ENCODE measurements at regions not wholly inside any gene's neighbourhood (a gene's known extent, or its start where the extent isn't known, plus 50 kb on each side); places are given as distances from the start of the nearest gene placed in this dataset.
"Not testable (repeated sequence)": the region's sequence is repeated elsewhere in the genome, so short reads cannot be mapped to it uniquely, and the experiment has no call there.

- Histone ChIP-seq H3K4me3 (ENCODE audit: low read depth, low read length) (no peak overlapping the region), H3K36me3 (replicated peaks) (no peaks in the 10 kb centered on the region), H3K27me3 (replicated peaks) (peaks cover 9% of the 10 kb centered on the region), H3K27ac (no peak overlapping the region)
- DNase-seq = no peak
- in situ Hi-C loops (cut with HindIII; ENCODE audit: low pct_ligation_motif_present, low sequenced_read_pairs) = no loop called here
- TF ChIP-seq CTCF (IDR thresholded peaks at IDR 0.05; ENCODE audit: low read depth, low read length, missing control alignments) = no peak
Observed at GRCh38 chr3:11739706-11740105, 96.0 kb upstream of the VGLL4 start.

- Histone ChIP-seq H3K4me3 (ENCODE audit: low read depth, low read length) (no peak overlapping the region), H3K27ac (no peak overlapping the region)
Observed at GRCh38 chr3:11739123-11739522, 95.4 kb upstream of the VGLL4 start.

GRCh38 chr3:11737742-11738141 lies 94.0 kb upstream of the VGLL4 start:
- in situ Hi-C loops (cut with HindIII; ENCODE audit: low pct_ligation_motif_present, low sequenced_read_pairs) = no loop called here
- no peak for DNase-seq
- peaks cover 9% of the 10 kb centered on the region for H3K27me3 ChIP-seq (replicated peaks)
- H3K27ac ChIP-seq = no peak overlapping the region
- H3K36me3 ChIP-seq (replicated peaks) = no peaks in the 10 kb centered on the region
- H3K4me3 ChIP-seq (ENCODE audit: low read depth, low read length) = no peak overlapping the region
- no peak for TF ChIP-seq CTCF (IDR thresholded peaks at IDR 0.05; ENCODE audit: low read depth, low read length, missing control alignments)

More at GRCh38 chr3:11739123-11739522, 95.4 kb upstream of the VGLL4 start:
- TF ChIP-seq CTCF (IDR thresholded peaks at IDR 0.05; ENCODE audit: low read depth, low read length, missing control alignments) = no peak
- peaks cover 9% of the 10 kb centered on the region for H3K27me3 ChIP-seq (replicated peaks)
- H3K36me3 ChIP-seq (replicated peaks) = no peaks in the 10 kb centered on the region
- no peak for DNase-seq
- in situ Hi-C loops (cut with HindIII; ENCODE audit: low pct_ligation_motif_present, low sequenced_read_pairs) = no loop called here

- no peak for TF ChIP-seq CTCF (IDR thresholded peaks at IDR 0.05; ENCODE audit: low read depth, low read length, missing control alignments)
- H3K36me3 ChIP-seq (replicated peaks) = no peaks in the 10 kb centered on the region
- no peak overlapping the region for H3K4me3 ChIP-seq (ENCODE audit: low read depth, low read length)
- in situ Hi-C loops (cut with HindIII; ENCODE audit: low pct_ligation_motif_present, low sequenced_read_pairs) = no loop called here
- peaks cover 9% of the 10 kb centered on the region for H3K27me3 ChIP-seq (replicated peaks)
- DNase-seq = no peak
- H3K27ac ChIP-seq = no peak overlapping the region
Observed at GRCh38 chr3:11736136-11736833, 92.6 kb upstream of the VGLL4 start.

GRCh38 chr3:11735638-11736037 lies 91.9 kb upstream of the VGLL4 start:
- in situ Hi-C loops (cut with HindIII; ENCODE audit: low pct_ligation_motif_present, low sequenced_read_pairs) = no loop called here
- peaks cover 9% of the 10 kb centered on the region for H3K27me3 ChIP-seq (replicated peaks)
- no peak for DNase-seq
- TF ChIP-seq CTCF (IDR thresholded peaks at IDR 0.05; ENCODE audit: low read depth, low read length, missing control alignments) = no peak
- no peaks in the 10 kb centered on the region for H3K36me3 ChIP-seq (replicated peaks)
- H3K4me3 ChIP-seq (ENCODE audit: low read depth, low read length) = no peak overlapping the region
- H3K27ac ChIP-seq = no peak overlapping the region

GRCh38 chr3:11735111-11735510 lies 91.4 kb upstream of the VGLL4 start:
- H3K4me3 ChIP-seq (ENCODE audit: low read depth, low read length); in situ Hi-C loops (cut with HindIII; ENCODE audit: low pct_ligation_motif_present, low sequenced_read_pairs); H3K27ac ChIP-seq; H3K36me3 ChIP-seq (replicated peaks); H3K27me3 ChIP-seq (replicated peaks); DNase-seq: not testable (repeated sequence)

Measured in brain microvascular endothelial cell (primary cell).